Neuronal stem cell (in vitro differentiated cells): ENCODE measurements at regions not wholly inside any gene's neighbourhood (a gene's known extent, or its start where the extent isn't known, plus 50 kb on each side); places are given as distances from the start of the nearest gene placed in this dataset.

Source experiments
- DNase-seq: peaks from one replicate; pipeline ENCODE4 v3.0.0-alpha.2; 2013; ENCODE audit warnings: low spot score
- H2AFZ ChIP-seq: one replicate; pipeline ENCODE4 v1.6.1; 2013; ENCODE audit warnings: mild to moderate bottlenecking, low read length, inconsistent platforms
- H2AK5ac ChIP-seq: 2 replicates; pipeline ENCODE4 v1.6.1; 2013; ENCODE audit warnings: low read depth, mild to moderate bottlenecking, inconsistent platforms, low read length, moderate library complexity, mixed read lengths
- H2BK120ac ChIP-seq: 2 replicates; pipeline ENCODE4 v1.6.1; 2013; ENCODE audit warnings: low read depth, mild to moderate bottlenecking, inconsistent platforms, low read length, moderate library complexity, mixed read lengths
- H2BK12ac ChIP-seq: one replicate; pipeline ENCODE4 v1.6.1; 2013; ENCODE audit warnings: low read length, inconsistent platforms
- H2BK15ac ChIP-seq: 2 replicates; pipeline ENCODE4 v1.6.1; 2013; ENCODE audit warnings: mild to moderate bottlenecking, low read length, inconsistent platforms, mixed read lengths
- H2BK5ac ChIP-seq: one replicate; pipeline ENCODE4 v1.6.1; 2013; ENCODE audit warnings: inconsistent platforms, mild to moderate bottlenecking, low read length, moderate library complexity
- H3K14ac ChIP-seq: one replicate; pipeline ENCODE4 v1.6.1; 2013; ENCODE audit warnings: low read length, inconsistent platforms
- H3K18ac ChIP-seq: 2 replicates; pipeline ENCODE4 v1.6.1; 2013; ENCODE audit warnings: low read length, inconsistent platforms
- H3K23ac ChIP-seq: 2 replicates; pipeline ENCODE4 v1.6.1; 2013; ENCODE audit warnings: low read depth, mild to moderate bottlenecking, mixed read lengths, low read length, inconsistent platforms; ENCODE audit not compliant: poor library complexity
- H3K27ac ChIP-seq: replicated peaks from 3 replicates; pipeline ENCODE4 v1.5.1; 2013; ENCODE audit warnings: low read length, inconsistent platforms
- H3K27me3 ChIP-seq, 3 experiments: 2 replicates each; pipeline ENCODE4 v1.6.1; 2013; ENCODE audit warnings: low read length in 3 of 3, mild to moderate bottlenecking in 2 of 3, inconsistent platforms in 1 of 3, low read depth in 1 of 3, mixed read lengths in 1 of 3, moderate library complexity in 1 of 3; ENCODE audit not compliant: control insufficient read depth in 3 of 3, insufficient read depth in 3 of 3
- H3K36me3 ChIP-seq, 2 donors: replicated peaks in 1 of 2; 2 replicates each; pipeline ENCODE4 v1.6.1; 2013; ENCODE audit warnings: low read length in 2 of 2; ENCODE audit not compliant: control insufficient read depth in 2 of 2, insufficient read depth in 2 of 2
- H3K4ac ChIP-seq: 2 replicates; pipeline ENCODE4 v1.6.1; 2013; ENCODE audit warnings: inconsistent platforms, mild to moderate bottlenecking, low read length, moderate library complexity
- H3K4me1 ChIP-seq, 2 donors: 1 replicate in 1 of 2; 2 replicates in 1 of 2; pipeline ENCODE4 v1.6.1; 2013; ENCODE audit warnings: low read length in 2 of 2, low read depth in 1 of 2; ENCODE audit not compliant: control insufficient read depth in 2 of 2, insufficient read depth in 1 of 2
- H3K4me2 ChIP-seq: one replicate; pipeline ENCODE4 v1.6.1; 2013; ENCODE audit warnings: mild to moderate bottlenecking, low read length, inconsistent platforms; ENCODE audit not compliant: insufficient read depth, poor library complexity, severe bottlenecking
- H3K4me3 ChIP-seq, 2 donors: 2 replicates each; pipeline ENCODE4 v1.5.1; 2013; ENCODE audit warnings: low read length in 2 of 2, mild to moderate bottlenecking in 2 of 2, inconsistent platforms in 1 of 2, moderate library complexity in 1 of 2
- H3K79me1 ChIP-seq: one replicate; pipeline ENCODE4 v1.6.1; 2013; ENCODE audit warnings: low read depth, mild to moderate bottlenecking, inconsistent platforms, low read length, moderate library complexity
- H3K9ac ChIP-seq: one replicate; pipeline ENCODE4 v1.6.1; 2013; ENCODE audit warnings: mild to moderate bottlenecking, low read depth, low read length, inconsistent platforms; ENCODE audit not compliant: poor library complexity
- H3K9me3 ChIP-seq, 2 donors: replicated peaks in 1 of 2; 2 replicates each; pipeline versions ENCODE3 to v1.6.1; 2013; ENCODE audit warnings: low read length in 2 of 2, mild to moderate bottlenecking in 2 of 2, inconsistent platforms in 1 of 2, low read depth in 1 of 2, mixed read lengths in 1 of 2, moderate library complexity in 1 of 2; ENCODE audit not compliant: control insufficient read depth in 2 of 2, insufficient read depth in 1 of 2
- H4K8ac ChIP-seq: one replicate; pipeline ENCODE4 v1.6.1; 2013; ENCODE audit warnings: low read depth, mild to moderate bottlenecking, inconsistent platforms, low read length, moderate library complexity
- H4K91ac ChIP-seq: one replicate; pipeline ENCODE4 v1.6.1; 2013; ENCODE audit warnings: low read length, low read depth, mild to moderate bottlenecking, inconsistent platforms; ENCODE audit not compliant: poor library complexity
- WGBS, 2 donors: extraction: QIAGEN DNeasy Blood & Tissue Kit; methylation state at CpG; one replicate each; pipeline ENCODE4 v1.1.7; 2013; ENCODE audit warnings: missing lambda C conversion rate in 2 of 2, mixed read lengths in 1 of 2; ENCODE audit not compliant: insufficient read length in 2 of 2, insufficient replicate concordance in 1 of 2; ENCODE audit errors: extremely low coverage in 2 of 2; 5-methylcytosine and 5-hydroxymethylcytosine counted together

DNA sequence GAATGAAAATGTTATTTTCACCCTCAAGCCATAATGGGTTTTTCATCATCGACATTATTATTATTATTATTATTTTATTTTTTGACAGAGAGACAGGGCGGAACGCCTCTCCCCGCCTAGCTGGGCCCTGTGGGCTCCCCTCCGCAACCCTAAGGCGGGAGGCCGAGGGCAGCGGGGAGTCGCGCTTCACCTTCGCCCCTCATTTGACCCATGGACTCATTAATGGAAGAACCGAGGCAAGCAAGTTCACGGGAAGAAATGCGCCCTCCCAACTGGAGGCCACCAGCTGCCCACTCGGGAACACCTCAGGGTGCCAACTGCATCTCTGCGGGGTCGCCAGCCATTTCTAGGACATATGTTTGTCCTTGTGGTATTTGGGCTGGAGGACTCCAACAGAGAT is 115.3 kb upstream of the KIRREL3 start:
- H3K36me3 ChIP-seq = no peaks in the 10 kb centered on the region
- no peaks in the 10 kb centered on the region for H3K79me1 ChIP-seq
- H3K27ac ChIP-seq = no peak overlapping the region
- H3K4me2 ChIP-seq = no peak overlapping the region
- H4K8ac ChIP-seq = no peak overlapping the region
- no peaks in the 10 kb centered on the region for H3K27me3 ChIP-seq
- H3K4me3 ChIP-seq = no peak overlapping the region
- no peaks in the 10 kb centered on the region for H3K4me1 ChIP-seq
- H4K91ac ChIP-seq = no peak overlapping the region
- no peak overlapping the region for H2AFZ ChIP-seq
- no CpG with 5 or more reads among the region's 17 CpGs for WGBS, 2 donors
- H2BK5ac ChIP-seq = no peak overlapping the region
- no peak overlapping the region for H2BK15ac ChIP-seq
- DNase-seq = no peak
- no peak overlapping the region for H3K14ac ChIP-seq
- no peak overlapping the region for H3K23ac ChIP-seq
- no peak overlapping the region for H3K4ac ChIP-seq
- no peak overlapping the region for H2BK120ac ChIP-seq
- no peak overlapping the region for H2BK12ac ChIP-seq
- H3K9ac ChIP-seq = no peak overlapping the region
- no peak overlapping the region for H3K18ac ChIP-seq
- no peak overlapping the region for H2AK5ac ChIP-seq
- no peaks in the 10 kb centered on the region for H3K9me3 ChIP-seq

DNA sequence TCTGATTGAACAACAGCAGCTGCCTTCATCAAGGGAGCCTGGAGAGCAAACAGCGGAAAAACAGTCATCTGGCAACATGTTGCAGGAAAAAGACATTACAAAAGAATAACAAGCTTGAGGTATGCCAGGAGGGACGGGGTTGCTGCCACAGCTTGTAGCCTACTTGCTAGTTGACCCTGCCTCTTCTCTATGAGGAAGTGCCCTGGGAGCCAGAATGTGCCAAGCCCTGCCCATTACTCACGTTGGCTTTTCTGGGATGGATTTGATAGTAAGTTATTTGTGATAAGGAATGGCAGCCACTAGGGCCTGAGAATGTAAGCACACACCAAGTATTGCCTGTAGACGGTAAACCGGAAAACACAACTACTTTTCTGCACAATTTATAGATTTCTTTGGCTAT is 113.5 kb upstream of the KIRREL3 start:
- Histone ChIP-seq H3K23ac (no peak overlapping the region), H4K91ac (no peak overlapping the region), H4K8ac (no peak overlapping the region), H3K36me3 (no peaks in the 10 kb centered on the region), H3K27ac (no peak overlapping the region), H3K4ac (no peak overlapping the region), H3K9ac (no peak overlapping the region), H2BK5ac (no peak overlapping the region), H2BK12ac (no peak overlapping the region), H3K27me3 (no peaks in the 10 kb centered on the region), H2BK15ac (no peak overlapping the region), H2AFZ (no peak overlapping the region), H3K79me1 (no peaks in the 10 kb centered on the region), H3K4me2 (no peak overlapping the region), H2BK120ac (no peak overlapping the region), H3K9me3 (no peaks in the 10 kb centered on the region), H3K18ac (no peak overlapping the region), H3K4me1 (peaks cover 0 to 9% of the 10 kb centered on the region in 2 donors), H2AK5ac (no peak overlapping the region), H3K4me3 (no peak overlapping the region), H3K14ac (no peak overlapping the region)
- WGBS, 2 donors = no CpG with 5 or more reads among the region's 5 CpGs
- DNase-seq = no peak

DNA sequence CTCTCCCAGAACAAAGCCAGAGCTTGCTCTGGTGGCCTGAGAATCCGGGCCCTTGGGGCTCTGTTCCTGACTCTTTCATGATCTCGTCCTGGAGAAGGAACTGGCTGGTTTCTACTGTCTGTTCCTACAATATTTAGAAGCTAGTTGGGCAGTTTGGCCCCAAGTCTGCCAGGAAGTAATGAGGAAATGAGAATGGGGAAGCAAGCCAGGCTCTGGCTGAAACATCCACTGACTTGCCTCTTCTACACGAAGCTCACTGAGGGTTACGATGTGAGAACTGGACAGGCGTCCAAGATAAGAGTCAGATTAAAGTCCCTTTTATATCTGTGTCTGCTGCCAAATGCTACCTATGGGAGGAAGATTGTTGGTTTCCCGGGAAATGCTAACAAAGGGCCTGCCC is 110.0 kb upstream of the KIRREL3 start:
- Histone ChIP-seq H3K27ac (no peak overlapping the region), H2AFZ (no peak overlapping the region), H2AK5ac (no peak overlapping the region), H3K18ac (no peak overlapping the region), H3K23ac (no peak overlapping the region), H2BK12ac (no peak overlapping the region), H4K91ac (no peak overlapping the region), H3K27me3 (no peaks in the 10 kb centered on the region), H3K36me3 (no peaks in the 10 kb centered on the region), H3K4ac (no peak overlapping the region), H2BK5ac (no peak overlapping the region), H4K8ac (no peak overlapping the region), H3K9ac (no peak overlapping the region), H3K9me3 (no peaks in the 10 kb centered on the region), H3K4me1 (peaks cover 0 to 24% of the 10 kb centered on the region in 2 donors), H2BK15ac (no peak overlapping the region), H3K79me1 (no peaks in the 10 kb centered on the region), H2BK120ac (no peak overlapping the region), H3K14ac (no peak overlapping the region), H3K4me3 (no peak overlapping the region), H3K4me2 (no peak overlapping the region)
- no CpG with 5 or more reads among the region's 6 CpGs for WGBS, 2 donors
- DNase-seq = no peak

- Histone ChIP-seq H3K36me3 (no peaks in the 10 kb centered on the region), H4K91ac (no peak overlapping the region), H3K14ac (no peak overlapping the region), H3K4me3 (no peak overlapping the region), H3K4ac (no peak overlapping the region), H3K79me1 (no peaks in the 10 kb centered on the region), H2BK15ac (no peak overlapping the region), H2BK120ac (no peak overlapping the region), H3K27ac (no peak overlapping the region), H2BK5ac (no peak overlapping the region), H3K9ac (no peak overlapping the region), H3K9me3 (no peaks in the 10 kb centered on the region), H3K4me2 (no peak overlapping the region), H3K4me1 (peaks cover 0 to 28% of the 10 kb centered on the region in 2 donors), H3K18ac (no peak overlapping the region), H4K8ac (no peak overlapping the region), H2AK5ac (no peak overlapping the region), H3K23ac (no peak overlapping the region), H3K27me3 (no peaks in the 10 kb centered on the region), H2BK12ac (no peak overlapping the region), H2AFZ (no peak overlapping the region)
- WGBS, 2 donors = no CpG with 5 or more reads among the region's 5 CpGs
- DNase-seq = no peak
Observed at GRCh38 chr11:127109796-127110480, 109.4 kb upstream of the KIRREL3 start.
